ENCODE measurements at regions not wholly inside any gene's neighbourhood (a gene's known extent, or its start where the extent isn't known, plus 50 kb on each side); places are given as distances from the start of the nearest gene placed in this dataset.
"Not testable (repeated sequence)": the region's sequence is repeated elsewhere in the genome, so short reads cannot be mapped to it uniquely, and the experiment has no call there.

GRCh38 chr6:134619789-134620188, 301.9 kb upstream of the SGK1 start:
- no peak overlapping the region for H3K4me3 ChIP-seq
- H3K36me3 ChIP-seq (ENCODE audit: low read depth, missing control alignments): no peaks in the 10 kb centered on the region
- TF ChIP-seq CTCF (IDR thresholded peaks at IDR 0.05): no peak
- no peak for TF ChIP-seq POLR2A (IDR thresholded peaks at IDR 0.05)
- no peak overlapping the region for H3K27ac ChIP-seq
- no peaks in the 10 kb centered on the region for H3K4me1 ChIP-seq
- H3K9me3 ChIP-seq: no peaks in the 10 kb centered on the region
- no peaks in the 10 kb centered on the region for H3K27me3 ChIP-seq
- DNase-seq: no peak
- 87% methylated on average over 4 of the region's 4 CpGs for WGBS, 2 donors
- intact Hi-C loops (cut with DNase I; ENCODE audit: low total_unique reads): no loop called here

GRCh38 chr6:134619077-134619476, 301.2 kb upstream of the SGK1 start:
- no peak for TF ChIP-seq CTCF (IDR thresholded peaks at IDR 0.05)
- no peak for TF ChIP-seq POLR2A (IDR thresholded peaks at IDR 0.05)
- no peak for DNase-seq

GRCh38 chr6:134614606-134615485, 296.9 kb upstream of the SGK1 start:
- intact Hi-C loops (cut with DNase I; ENCODE audit: low total_unique reads): no loop called here
- Histone ChIP-seq H3K9me3 (no peaks in the 10 kb centered on the region), H3K27ac (no peak overlapping the region), H3K4me1 (no peaks in the 10 kb centered on the region), H3K27me3 (no peaks in the 10 kb centered on the region), H3K36me3 (ENCODE audit: low read depth, missing control alignments) (no peaks in the 10 kb centered on the region), H3K4me3 (no peak overlapping the region)
- 91 to 93% methylated on average over 5 of the region's 5 CpGs for WGBS, 2 donors
- DNase-seq: no peak
- TF ChIP-seq POLR2A (IDR thresholded peaks at IDR 0.05): no peak
- TF ChIP-seq CTCF (IDR thresholded peaks at IDR 0.05): no peak

More at GRCh38 chr6:134619077-134619476, 301.2 kb upstream of the SGK1 start:
- 92 to 96% methylated on average over 5 of the region's 5 CpGs for WGBS, 2 donors
- Histone ChIP-seq H3K9me3 (no peaks in the 10 kb centered on the region), H3K27me3 (no peaks in the 10 kb centered on the region), H3K27ac (no peak overlapping the region), H3K36me3 (ENCODE audit: low read depth, missing control alignments) (no peaks in the 10 kb centered on the region), H3K4me3 (no peak overlapping the region), H3K4me1 (no peaks in the 10 kb centered on the region)
- intact Hi-C loops (cut with DNase I; ENCODE audit: low total_unique reads): no loop called here

GRCh38 chr6:134612128-134612527, 294.2 kb upstream of the SGK1 start:
- H3K4me3 ChIP-seq; H3K9me3 ChIP-seq; DNase-seq; H3K27me3 ChIP-seq; H3K36me3 ChIP-seq (ENCODE audit: low read depth, missing control alignments); intact Hi-C loops (cut with DNase I; ENCODE audit: low total_unique reads); H3K4me1 ChIP-seq; H3K27ac ChIP-seq: not testable (repeated sequence)
- 80 to 83% methylated on average over 1 of the region's 1 CpG for WGBS, 2 donors

- H3K27me3 ChIP-seq: no peaks in the 10 kb centered on the region
- intact Hi-C loops (cut with DNase I; ENCODE audit: low total_unique reads): no loop called here
- H3K27ac ChIP-seq: no peak overlapping the region
- 93 to 96% methylated on average over 2 of the region's 2 CpGs for WGBS, 2 donors
- no peaks in the 10 kb centered on the region for H3K36me3 ChIP-seq (ENCODE audit: low read depth, missing control alignments)
- H3K9me3 ChIP-seq: no peaks in the 10 kb centered on the region
- no peak overlapping the region for H3K4me3 ChIP-seq
- TF ChIP-seq POLR2A (IDR thresholded peaks at IDR 0.05) (no peak), CTCF (IDR thresholded peaks at IDR 0.05) (no peak)
- no peak for DNase-seq
- H3K4me1 ChIP-seq: no peaks in the 10 kb centered on the region
These were observed 292.5 kb upstream of the SGK1 start for GRCh38 chr6:134610411-134610810.
